SHP77 treated with DMSO at 0.1 percent for 48 hours (cell line): ENCODE measurements at regions not wholly inside any gene's neighbourhood (a gene's known extent, or its start where the extent isn't known, plus 50 kb on each side); places are given as distances from the start of the nearest gene placed in this dataset.
"Not testable (repeated sequence)": the region's sequence is repeated elsewhere in the genome, so short reads cannot be mapped to it uniquely, and the experiment has no call there.

ENCODE experiments used
- DNase-seq: peaks from one replicate; lab custom pipeline; 2025; lab: John Stamatoyannopoulos, UW

- DNase-seq = no peak
These were observed 228.4 kb upstream of the SLC35G4 start for GRCh38 chr18:11380968-11381367.

DNA sequence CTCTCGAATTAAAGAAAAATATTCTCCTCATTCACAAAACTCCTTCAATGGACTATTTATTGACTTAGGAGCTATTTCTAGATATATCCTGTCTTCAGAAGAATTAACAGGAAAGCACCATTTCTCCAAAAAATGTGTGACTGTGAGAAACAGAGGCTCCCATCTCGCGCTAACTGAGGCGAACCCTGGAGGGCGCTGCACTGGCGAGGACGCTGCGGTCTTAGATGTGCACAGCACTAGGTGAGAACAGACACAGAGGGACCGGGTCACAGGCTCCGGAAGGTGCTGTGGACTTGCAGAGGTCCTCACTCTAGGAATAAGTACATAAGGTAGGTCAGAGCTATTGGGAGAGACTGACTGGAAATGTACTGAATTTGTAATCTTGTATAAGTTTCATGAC lies 229.7 kb upstream of the SLC35G4 start:
- no peak for DNase-seq

GRCh38 chr18:11377766-11378540 lies 228.6 kb upstream of the PIEZO2 start:
- DNase-seq = no peak

DNA sequence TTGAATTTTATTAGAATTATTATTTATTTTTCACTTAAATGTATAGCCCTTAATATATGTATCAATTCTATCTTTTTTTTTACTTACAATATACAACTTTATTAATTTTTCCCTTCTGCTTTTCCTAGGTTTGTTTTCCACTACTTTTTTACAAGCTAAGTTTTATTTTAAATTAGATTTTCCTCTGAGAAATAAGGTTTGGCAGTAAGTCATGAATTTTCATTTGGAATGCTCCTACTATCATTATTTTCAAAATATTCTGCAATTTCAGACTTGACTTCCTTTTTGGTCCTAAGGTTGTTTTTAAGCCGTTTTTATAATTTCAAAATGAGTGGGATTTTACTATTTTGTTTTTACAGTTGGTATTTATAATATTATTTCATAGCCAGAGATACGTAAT lies 222.8 kb upstream of the PIEZO2 start:
- no peak for DNase-seq

DNA sequence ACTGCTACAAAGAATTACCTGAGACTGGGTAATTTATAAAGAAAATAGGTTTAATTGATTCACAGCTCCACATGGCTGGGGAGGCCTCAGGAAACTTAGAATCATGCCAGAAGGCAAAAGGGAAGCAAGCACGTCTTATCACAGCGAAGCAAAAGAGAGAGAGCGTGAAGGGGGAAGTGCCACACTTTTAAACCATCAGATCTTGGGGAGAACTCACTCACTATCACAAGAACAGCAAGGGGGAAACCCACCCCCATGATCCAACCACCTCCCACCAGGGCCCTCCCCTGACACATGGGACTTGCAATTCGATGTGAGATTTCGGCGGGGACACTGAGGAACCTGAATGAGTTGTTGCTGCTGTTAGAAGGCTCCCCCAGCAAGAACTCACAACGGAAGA lies 220.2 kb upstream of the PIEZO2 start:
- no peak for DNase-seq

DNA sequence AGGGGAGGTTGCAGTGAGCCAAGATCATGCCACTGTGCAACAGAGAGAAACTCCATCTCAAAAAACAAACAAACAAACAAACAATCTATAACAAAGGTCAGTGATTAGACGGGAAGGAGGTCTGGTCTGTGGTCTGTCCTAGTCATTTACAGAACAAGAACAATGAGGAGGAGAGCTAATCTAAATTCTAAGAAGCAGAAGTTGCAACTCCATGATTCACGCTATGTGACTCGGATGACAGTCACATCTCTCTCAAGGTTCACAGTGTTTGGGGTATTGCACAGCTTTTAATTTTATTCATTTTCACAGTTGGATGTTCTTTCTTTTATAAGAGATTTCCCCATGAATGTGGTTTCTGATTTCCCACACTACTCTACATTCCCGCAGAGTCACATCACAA lies 218.7 kb upstream of the PIEZO2 start:
- DNase-seq = no peak

GRCh38 chr18:11367351-11367750 lies 218.0 kb upstream of the PIEZO2 start:
- no peak for DNase-seq

GRCh38 chr18:11366410-11366809 lies 217.0 kb upstream of the PIEZO2 start:
- DNase-seq = no peak

GRCh38 chr18:11362856-11363255 lies 213.5 kb upstream of the PIEZO2 start:
- no peak for DNase-seq

GRCh38 chr18:11361862-11362261 lies 212.5 kb upstream of the PIEZO2 start:
- not testable (repeated sequence) for DNase-seq

- no peak for DNase-seq
These were observed 208.3 kb upstream of the PIEZO2 start for GRCh38 chr18:11357678-11358077.

DNA sequence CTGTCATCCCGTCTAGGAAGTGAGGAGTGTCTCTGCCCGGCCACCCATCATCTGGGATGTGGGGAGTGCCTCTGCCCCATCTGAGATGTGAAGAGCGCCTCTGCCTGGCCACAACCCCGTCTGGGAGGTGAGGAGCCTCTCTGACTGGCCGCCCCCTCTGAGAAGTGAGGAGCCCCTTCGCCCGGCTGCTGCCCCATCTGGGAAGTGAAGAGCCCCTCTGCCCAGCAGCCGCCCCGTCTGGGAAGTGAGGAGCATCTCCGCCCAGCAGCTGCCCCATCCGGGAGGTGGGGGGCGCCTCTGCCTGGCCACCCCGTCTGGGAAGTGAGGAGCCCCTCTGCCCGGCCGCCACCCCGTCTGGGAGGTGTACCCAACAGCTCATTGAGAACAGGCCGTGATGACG lies 195.2 kb upstream of the PIEZO2 start:
- DNase-seq = not testable (repeated sequence)

DNA sequence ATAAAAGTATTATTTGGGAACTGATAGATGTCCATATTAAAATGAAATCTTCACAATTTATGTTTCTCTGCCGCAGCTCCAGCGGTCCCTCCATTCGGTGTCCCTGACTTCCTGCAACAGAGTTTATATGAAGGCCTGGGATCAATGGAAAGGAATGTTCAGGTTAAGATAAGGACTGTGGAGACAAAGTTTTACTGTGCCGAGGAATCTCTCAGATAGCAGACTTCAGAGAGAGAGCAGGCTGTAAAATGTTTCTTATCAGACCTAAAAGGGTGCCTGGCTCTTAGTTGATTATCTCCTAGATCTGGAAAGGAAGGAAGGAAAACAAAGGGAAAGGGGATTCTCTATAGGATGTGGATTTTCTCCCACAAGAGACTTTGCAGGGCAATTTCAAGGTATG lies 193.7 kb upstream of the PIEZO2 start:
- no peak for DNase-seq

GRCh38 chr18:11342115-11342514 lies 192.7 kb upstream of the PIEZO2 start:
- DNase-seq = not testable (repeated sequence)

- no peak for DNase-seq
These were observed 189.9 kb upstream of the PIEZO2 start for GRCh38 chr18:11339188-11339775.

DNA sequence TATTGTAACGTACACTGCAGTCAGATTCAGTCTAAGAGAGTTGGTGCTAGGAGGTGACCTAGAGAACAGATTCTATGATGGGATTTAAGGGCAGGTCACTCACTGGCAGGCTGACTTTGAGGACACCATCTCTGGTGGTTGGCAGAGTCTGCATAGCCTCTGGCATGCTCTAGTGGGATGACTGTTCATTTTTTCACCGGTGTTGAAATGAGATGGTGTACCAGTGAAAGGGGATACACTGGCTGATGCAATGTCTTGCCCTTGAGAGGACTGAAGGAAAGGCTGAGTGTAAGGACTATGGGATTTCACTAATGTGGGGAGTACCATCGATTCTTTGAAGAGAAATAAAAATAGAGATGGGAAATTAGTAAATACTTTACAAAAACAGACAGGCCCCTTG lies 186.9 kb upstream of the PIEZO2 start:
- no peak for DNase-seq

- DNase-seq = no peak
These were observed 178.1 kb upstream of the PIEZO2 start for GRCh38 chr18:11327391-11328009.

DNA sequence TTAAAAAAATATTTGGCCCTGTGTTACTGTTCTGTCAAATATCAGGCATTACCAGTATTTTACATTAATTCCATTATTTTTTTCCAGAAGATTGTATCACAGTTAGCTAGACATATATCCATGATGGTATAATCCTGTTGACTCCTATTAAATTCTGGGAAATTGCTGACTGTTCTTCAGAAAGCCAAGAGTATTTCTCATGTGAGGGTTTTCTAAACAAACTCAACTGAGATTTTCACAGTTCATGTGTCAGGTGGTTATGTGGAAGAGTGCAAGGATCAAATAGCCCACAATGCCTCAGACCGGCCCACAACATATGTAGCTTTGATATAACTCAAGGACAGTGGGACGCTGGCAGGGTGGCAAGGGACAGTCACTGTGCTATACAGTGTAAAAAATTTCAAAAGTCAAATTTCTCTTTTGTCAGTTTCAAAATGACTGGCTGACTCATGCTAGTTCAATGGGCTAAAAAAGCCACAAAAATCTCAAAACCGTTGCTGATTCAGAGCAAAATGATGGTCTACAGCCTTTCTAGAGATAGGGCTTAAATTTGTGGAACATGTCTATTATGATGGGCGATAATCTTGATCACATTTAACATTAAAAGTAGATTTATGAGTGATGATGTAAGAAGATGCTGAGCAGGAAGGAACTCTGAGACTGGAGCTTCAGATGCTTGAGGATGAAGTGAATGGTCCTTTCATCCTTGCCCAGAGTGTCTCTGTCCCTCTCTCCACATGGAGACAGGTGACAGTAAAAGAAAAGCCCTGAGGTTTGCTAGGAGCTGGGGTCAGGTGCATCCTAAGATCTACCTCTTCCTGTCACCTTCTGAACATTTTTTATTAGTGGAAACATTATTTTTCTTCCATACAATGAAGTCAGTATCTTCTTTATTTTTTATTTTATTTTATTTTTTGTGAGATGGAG lies 175.8 kb upstream of the PIEZO2 start:
- no peak for DNase-seq

DNA sequence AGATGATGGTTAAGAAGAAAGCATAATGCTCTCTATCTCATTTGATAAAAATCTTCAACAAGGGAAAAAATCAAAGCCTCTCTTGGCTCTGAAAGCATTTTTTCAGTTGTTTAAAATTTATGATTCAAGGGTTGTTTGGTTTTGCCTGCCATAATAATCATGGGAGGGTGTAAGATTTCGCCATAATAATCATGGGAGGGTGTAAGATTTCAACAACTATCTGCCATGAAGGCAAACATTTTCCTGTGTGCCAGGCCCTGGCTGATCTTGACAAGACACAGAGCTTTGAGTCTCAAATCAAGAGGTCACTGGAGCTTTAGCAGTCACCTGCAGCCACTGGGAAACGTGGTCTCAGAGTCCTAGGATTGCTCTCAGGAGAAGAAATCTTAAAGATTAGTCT lies 175.1 kb upstream of the PIEZO2 start:
- no peak for DNase-seq

- no peak for DNase-seq
These were observed 174.0 kb upstream of the PIEZO2 start for GRCh38 chr18:11323359-11323819.

- DNase-seq = no peak
These were observed 173.3 kb upstream of the PIEZO2 start for GRCh38 chr18:11322716-11323115.

- no peak for DNase-seq
These were observed 172.6 kb upstream of the PIEZO2 start for GRCh38 chr18:11322006-11322405.
